ENCODE measurements at regions not wholly inside any gene's neighbourhood (a gene's known extent, or its start where the extent isn't known, plus 50 kb on each side); places are given as distances from the start of the nearest gene placed in this dataset.

DNA sequence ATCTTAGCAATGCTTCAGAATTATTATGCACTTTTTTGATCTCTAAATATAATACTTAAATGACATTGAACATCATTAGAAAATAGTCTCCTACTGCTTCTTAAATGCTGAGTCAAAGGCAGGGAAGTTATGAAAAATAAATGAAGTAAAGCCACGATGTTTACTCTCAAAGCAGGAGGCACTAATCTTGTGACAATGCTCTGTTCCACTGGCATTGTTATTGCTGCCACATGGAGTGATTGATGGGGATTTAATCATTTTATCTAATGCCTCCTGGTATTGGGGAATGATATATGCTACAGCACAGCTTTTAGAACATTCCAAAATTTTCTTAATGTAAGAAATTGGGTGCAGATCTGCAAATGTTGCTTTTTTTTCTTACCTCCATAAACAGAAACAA is 1655.4 kb upstream of the NUDT12 start:
- TF ChIP-seq, protein P1, sequence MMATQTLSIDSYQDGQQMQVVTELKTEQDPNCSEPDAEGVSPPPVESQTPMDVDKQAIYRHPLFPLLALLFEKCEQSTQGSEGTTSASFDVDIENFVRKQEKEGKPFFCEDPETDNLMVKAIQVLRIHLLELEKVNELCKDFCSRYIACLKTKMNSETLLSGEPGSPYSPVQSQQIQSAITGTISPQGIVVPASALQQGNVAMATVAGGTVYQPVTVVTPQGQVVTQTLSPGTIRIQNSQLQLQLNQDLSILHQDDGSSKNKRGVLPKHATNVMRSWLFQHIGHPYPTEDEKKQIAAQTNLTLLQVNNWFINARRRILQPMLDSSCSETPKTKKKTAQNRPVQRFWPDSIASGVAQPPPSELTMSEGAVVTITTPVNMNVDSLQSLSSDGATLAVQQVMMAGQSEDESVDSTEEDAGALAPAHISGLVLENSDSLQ (IDR thresholded peaks at IDR 0.05): peak; percentile 74
- no peak for TF ChIP-seq ZNF384 (IDR thresholded peaks at IDR 0.05)
- CTCF ChIA-PET: interaction anchor here (1.3 kb wide), 1 partner anchor 11 kb away, joined by 5 read pairs; no protein-coding TSS in a partner anchor
- POLR2A ChIA-PET: no interaction called here
- DNase-seq (ENCODE audit: extremely low spot score): no peak

DNA sequence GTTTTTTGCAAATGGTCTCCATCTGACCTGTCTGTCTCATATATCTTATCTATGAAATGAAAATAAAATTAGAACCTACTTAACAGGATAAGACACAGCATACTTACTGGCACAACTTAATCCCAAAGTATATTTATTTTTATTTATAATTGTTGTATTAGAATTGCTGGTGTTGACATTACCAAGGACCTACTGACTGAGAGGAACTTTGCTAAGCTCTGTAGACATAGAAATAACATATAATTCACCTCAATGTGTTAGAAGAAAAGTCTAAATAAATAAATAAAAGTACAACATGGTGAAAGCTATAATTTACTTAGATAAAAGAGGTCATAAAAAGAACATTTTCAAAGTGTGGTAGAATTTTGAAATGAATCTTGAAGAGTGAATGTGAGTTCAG is 1650.5 kb upstream of the NUDT12 start:
- POLR2A ChIA-PET: no interaction called here
- no peak for DNase-seq (ENCODE audit: extremely low spot score)
- CTCF ChIA-PET: no interaction called here
- no peak for TF ChIP-seq FOXM1 (IDR thresholded peaks at IDR 0.05; ENCODE audit: borderline replicate concordance)
- TF ChIP-seq HDGF (IDR thresholded peaks at IDR 0.05; ENCODE audit: borderline replicate concordance): no peak
- no peak for TF ChIP-seq FOXK2 (IDR thresholded peaks at IDR 0.05)
- no peak for TF ChIP-seq SP1 (IDR thresholded peaks at IDR 0.05)
- TF ChIP-seq FOXA1 (IDR thresholded peaks at IDR 0.05): no peak
- no peak for TF ChIP-seq NFRKB (IDR thresholded peaks at IDR 0.05)
- no peak for TF ChIP-seq ZNF384 (IDR thresholded peaks at IDR 0.05)
- TF ChIP-seq CTBP1 (IDR thresholded peaks at IDR 0.05; ENCODE audit: borderline replicate concordance): no peak
- no peak for TF ChIP-seq ELF4 (IDR thresholded peaks at IDR 0.05)
- TF ChIP-seq LEF1 (IDR thresholded peaks at IDR 0.05; ENCODE audit: borderline replicate concordance): no peak
- no peak for TF ChIP-seq TARDBP (IDR thresholded peaks at IDR 0.05)
- TF ChIP-seq, protein P1 (IDR thresholded peaks at IDR 0.05): no peak
- TF ChIP-seq L3MBTL2 (conservative IDR thresholded peaks at IDR 0.05): no peak
- TF ChIP-seq BHLHE40 (IDR thresholded peaks at IDR 0.05; ENCODE audit: borderline replicate concordance): no peak
- TF ChIP-seq ARNT (IDR thresholded peaks at IDR 0.05): no peak
- no peak for TF ChIP-seq SUZ12 (IDR thresholded peaks at IDR 0.05)

DNA sequence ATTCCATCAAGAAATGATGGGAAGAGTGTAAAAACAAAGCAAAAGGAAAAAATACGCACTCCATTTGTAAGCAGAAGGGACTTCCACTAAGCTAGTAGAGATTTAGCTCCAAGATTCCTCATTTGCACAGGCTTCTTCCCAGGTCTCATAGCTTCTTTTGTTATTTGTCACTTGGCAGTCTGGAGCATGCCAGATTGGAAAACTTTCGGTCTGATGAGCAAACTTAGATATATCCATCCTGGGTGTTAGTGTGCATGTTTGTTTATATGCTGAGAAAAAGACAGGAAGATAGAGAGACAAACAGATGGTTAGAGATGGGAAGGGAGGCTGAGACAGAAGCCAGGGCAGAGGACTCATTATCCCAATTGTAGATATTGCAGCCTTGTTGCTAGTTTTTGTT is 1644.5 kb upstream of the NUDT12 start:
- no peak for DNase-seq (ENCODE audit: extremely low spot score)
- POLR2A ChIA-PET: no interaction called here
- CTCF ChIA-PET: interaction anchor here (1.1 kb wide), 1 partner anchor 11 kb away, joined by 5 read pairs; no protein-coding TSS in a partner anchor
- TF ChIP-seq L3MBTL2 (conservative IDR thresholded peaks at IDR 0.05) (no peak), SP1 (IDR thresholded peaks at IDR 0.05) (no peak), NFRKB (IDR thresholded peaks at IDR 0.05) (no peak), LEF1 (IDR thresholded peaks at IDR 0.05; ENCODE audit: borderline replicate concordance) (no peak)

DNA sequence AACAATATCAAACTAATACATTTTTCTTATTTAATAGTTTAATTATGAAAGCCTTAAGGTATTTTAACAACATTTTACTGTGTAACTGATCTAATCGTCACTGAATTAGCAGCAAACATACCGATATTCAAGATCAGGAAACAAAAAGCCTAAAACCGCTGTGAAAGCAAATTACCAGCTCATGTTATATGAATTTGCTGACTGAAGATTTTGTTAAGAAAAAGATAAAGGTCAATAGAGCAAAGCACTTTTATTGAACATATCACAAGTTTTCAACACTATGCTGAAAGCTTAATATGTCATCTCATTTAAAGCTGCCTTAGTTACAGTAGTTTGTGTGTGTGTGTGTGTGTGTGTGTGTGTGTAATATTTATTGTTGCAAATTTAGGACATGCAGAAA is 1634.9 kb upstream of the NUDT12 start:
- DNase-seq (ENCODE audit: extremely low spot score): no peak
- POLR2A ChIA-PET: no interaction called here
- CTCF ChIA-PET: no interaction called here
- TF ChIP-seq HDGF (IDR thresholded peaks at IDR 0.05; ENCODE audit: borderline replicate concordance) (no peak), NFRKB (IDR thresholded peaks at IDR 0.05) (no peak), ZNF384 (IDR thresholded peaks at IDR 0.05) (no peak), ELF4 (IDR thresholded peaks at IDR 0.05) (no peak), SUZ12 (IDR thresholded peaks at IDR 0.05) (no peak), ARNT (IDR thresholded peaks at IDR 0.05) (no peak), FOXK2 (IDR thresholded peaks at IDR 0.05) (no peak), BHLHE40 (IDR thresholded peaks at IDR 0.05; ENCODE audit: borderline replicate concordance) (no peak), CTBP1 (IDR thresholded peaks at IDR 0.05; ENCODE audit: borderline replicate concordance) (no peak), L3MBTL2 (conservative IDR thresholded peaks at IDR 0.05) (no peak), SP1 (IDR thresholded peaks at IDR 0.05) (no peak), TARDBP (IDR thresholded peaks at IDR 0.05) (no peak), LEF1 (IDR thresholded peaks at IDR 0.05; ENCODE audit: borderline replicate concordance) (no peak), FOXA1 (IDR thresholded peaks at IDR 0.05) (no peak), FOXM1 (IDR thresholded peaks at IDR 0.05; ENCODE audit: borderline replicate concordance) (no peak)
- TF ChIP-seq, protein P1 (IDR thresholded peaks at IDR 0.05): no peak

DNA sequence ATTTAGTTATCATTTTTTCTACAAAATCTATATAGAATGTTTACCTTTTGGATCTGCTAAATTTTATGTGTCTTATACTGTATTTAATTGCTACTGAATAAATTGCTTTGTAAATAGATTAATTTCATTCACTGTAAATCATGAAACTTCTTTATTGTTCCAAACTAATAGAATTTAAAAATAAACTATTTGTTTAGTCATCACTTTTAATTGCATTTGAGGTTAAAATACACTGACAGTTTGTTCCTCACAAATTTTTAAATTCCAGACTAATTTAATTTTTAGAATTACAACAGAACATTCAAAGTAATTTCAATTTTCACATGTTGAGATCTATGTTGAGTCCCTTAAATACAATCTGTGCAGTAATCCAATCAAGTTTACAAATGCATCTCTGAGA is 1633.2 kb upstream of the NUDT12 start:
- DNase-seq (ENCODE audit: extremely low spot score): no peak
- ChIA-PET POLR2A (no interaction called here), CTCF (no interaction called here)
- no peak for TF ChIP-seq TARDBP (IDR thresholded peaks at IDR 0.05)
- no peak for TF ChIP-seq NFRKB (IDR thresholded peaks at IDR 0.05)
- TF ChIP-seq LEF1 (IDR thresholded peaks at IDR 0.05; ENCODE audit: borderline replicate concordance): no peak
- TF ChIP-seq FOXK2 (IDR thresholded peaks at IDR 0.05): no peak
- no peak for TF ChIP-seq ZNF384 (IDR thresholded peaks at IDR 0.05)
- TF ChIP-seq SUZ12 (IDR thresholded peaks at IDR 0.05): no peak

DNA sequence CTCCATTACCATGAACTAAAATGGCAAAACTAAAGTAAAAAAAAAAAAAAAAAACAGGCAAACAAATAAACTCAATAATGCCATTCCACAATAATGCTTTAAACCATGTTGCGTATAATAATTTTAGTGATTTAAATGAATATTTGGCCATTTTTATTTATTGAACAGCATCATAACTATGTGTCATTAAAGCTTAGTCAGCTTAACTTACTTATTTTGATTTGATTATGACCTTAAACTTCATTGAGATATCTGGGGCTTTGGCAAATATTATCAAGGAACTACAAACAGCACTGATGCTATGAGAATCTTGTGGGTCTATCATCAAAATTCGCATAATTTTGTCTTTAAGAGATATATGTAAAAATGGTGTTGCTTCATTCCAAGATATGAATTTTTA is 1610.3 kb upstream of the NUDT12 start:
- no peak for TF ChIP-seq FOXA1 (IDR thresholded peaks at IDR 0.05)
- ChIA-PET POLR2A (no interaction called here), CTCF (no interaction called here)
- no peak for DNase-seq (ENCODE audit: extremely low spot score)

DNA sequence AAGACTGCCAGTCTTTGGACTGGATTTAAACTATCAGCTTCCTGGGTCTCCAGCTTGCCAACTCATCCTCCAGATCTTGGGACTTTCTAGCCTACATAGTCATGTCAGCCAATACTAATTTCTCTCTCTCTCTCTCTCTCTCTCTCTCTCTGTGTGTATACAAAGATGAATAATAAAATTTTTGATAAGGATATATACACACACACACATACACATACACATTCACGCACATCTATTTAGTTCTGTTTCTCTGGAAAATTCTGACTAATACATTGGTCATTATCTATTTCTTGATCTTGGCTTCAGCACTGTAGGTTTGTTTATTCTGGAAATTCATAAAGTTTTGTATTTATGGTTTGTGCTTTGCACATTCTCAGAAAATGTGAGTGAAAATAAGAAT is 1606.2 kb upstream of the NUDT12 start:
- ChIA-PET CTCF (interaction anchor here (0.5 kb wide), 1 partner anchor 723 kb away, joined by 4 read pairs; no protein-coding TSS in a partner anchor), POLR2A (no interaction called here)
- TF ChIP-seq NFRKB (IDR thresholded peaks at IDR 0.05): no peak
- DNase-seq (ENCODE audit: extremely low spot score): no peak

DNA sequence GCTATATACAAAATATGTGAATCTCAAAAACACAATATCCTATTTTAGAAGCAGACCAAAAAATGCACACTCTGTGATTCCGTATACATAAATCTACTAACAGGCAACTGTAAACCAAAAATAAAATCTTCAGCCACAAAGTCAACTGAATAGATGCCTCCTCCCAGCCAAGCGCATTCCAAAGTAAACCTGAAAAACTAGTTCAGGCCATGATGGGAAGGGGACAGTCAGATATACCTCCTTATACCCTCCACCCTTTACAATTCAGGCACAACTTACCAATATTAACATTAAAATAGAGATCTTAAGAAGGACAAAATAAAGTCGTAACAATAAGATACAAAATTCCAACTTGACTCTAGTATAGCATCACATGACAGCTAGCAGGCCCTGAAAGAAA is 1604.5 kb upstream of the NUDT12 start:
- DNase-seq (ENCODE audit: extremely low spot score): no peak
- POLR2A ChIA-PET: interaction anchor here (0.6 kb wide), 1 partner anchor 899 kb away, joined by 3 read pairs; no protein-coding TSS in a partner anchor
- TF ChIP-seq L3MBTL2 (conservative IDR thresholded peaks at IDR 0.05): no peak
- no peak for TF ChIP-seq SUZ12 (IDR thresholded peaks at IDR 0.05)
- no peak for TF ChIP-seq ELF4 (IDR thresholded peaks at IDR 0.05)
- TF ChIP-seq TARDBP (IDR thresholded peaks at IDR 0.05): no peak
- no peak for TF ChIP-seq ARNT (IDR thresholded peaks at IDR 0.05)
- no peak for TF ChIP-seq HDGF (IDR thresholded peaks at IDR 0.05; ENCODE audit: borderline replicate concordance)
- no peak for TF ChIP-seq FOXK2 (IDR thresholded peaks at IDR 0.05)
- TF ChIP-seq, protein P1 (IDR thresholded peaks at IDR 0.05): no peak
- no peak for TF ChIP-seq SP1 (IDR thresholded peaks at IDR 0.05)
- no peak for TF ChIP-seq FOXM1 (IDR thresholded peaks at IDR 0.05; ENCODE audit: borderline replicate concordance)
- TF ChIP-seq LEF1 (IDR thresholded peaks at IDR 0.05; ENCODE audit: borderline replicate concordance): no peak
- TF ChIP-seq NFRKB (IDR thresholded peaks at IDR 0.05): no peak
- no peak for TF ChIP-seq BHLHE40 (IDR thresholded peaks at IDR 0.05; ENCODE audit: borderline replicate concordance)
- no peak for TF ChIP-seq ZNF384 (IDR thresholded peaks at IDR 0.05)
- no peak for TF ChIP-seq CTBP1 (IDR thresholded peaks at IDR 0.05; ENCODE audit: borderline replicate concordance)
- TF ChIP-seq FOXA1 (IDR thresholded peaks at IDR 0.05): no peak
- CTCF ChIA-PET: no interaction called here

Measured in HEK293T (cell line).